K562 (cell line): ENCODE measurements at regions not wholly inside any gene's neighbourhood (a gene's known extent, or its start where the extent isn't known, plus 50 kb on each side); places are given as distances from the start of the nearest gene placed in this dataset.

ENCODE experiments used
- ATAC-seq: fragments of 200-7000 bp; cut with Tn5 transposase; 3 replicates; pipeline ENCODE4 v1.9.1; 2020; ENCODE audit warnings: moderate library complexity
- BruUV-seq: library from RNA; stranded (reverse); fragments of 400-500 nt; replicated peaks from 2 replicates; lab custom pipeline; 2021; lab: Mats Ljungman, UMichigan
- CTCF ChIA-PET: fragments of 300-600 bp; formaldehyde crosslinking; extraction: SDS; loops from one replicate; lab custom pipeline; 2021; ENCODE audit warnings: low intra/inter-chr PET ratio; lab: Yijun Ruan, JAX
- POLR2A ChIA-PET: fragments of 300-600, 350-650 bp; sonication (Branson Sonifier 250); formaldehyde crosslinking; extraction: SDS; loops from one replicate; lab custom pipeline; 2021; ENCODE audit warnings: antibody characterized with exemption, inconsistent platforms; lab: Yijun Ruan, JAX
- DNase-seq, 4 experiments: peaks; one replicate each; pipeline versions ENCODE4 v3.0.0 to v3.0.0-alpha.2; 2011 to 2018; ENCODE audit warnings: low spot score in 3 of 4, mixed read lengths in 3 of 4; ENCODE audit errors: extremely low read depth in 1 of 4
- FAIRE-seq: peaks from 2 replicates; lab custom pipeline; 2011; peaks lifted over from hg19 to GRCh38; lab: Jason Lieb, UNC
- H2AFZ ChIP-seq: 2 replicates; pipeline ENCODE4 v1.6.0; 2011; ENCODE audit warnings: low read depth, low read length, control low read depth, inconsistent platforms
- H3K27ac ChIP-seq: fragments of 200-600 bp; 3 replicates; pipeline ENCODE4 v1.8.0; 2011; ENCODE audit warnings: low read depth, mild to moderate bottlenecking, control low read depth, inconsistent platforms, low read length, moderate library complexity, mixed read lengths; ENCODE audit errors: extremely low read depth
- H3K27me3 ChIP-seq, 2 experiments: fragments of 300-600 bp in 1 of 2; 2 replicates in 1 of 2; 3 replicates in 1 of 2; pipeline versions ENCODE4 v1.6.0 to v1.8.0; 2011; ENCODE audit warnings: inconsistent platforms in 2 of 2, low read length in 2 of 2, mild to moderate bottlenecking in 1 of 2, mixed read lengths in 1 of 2, moderate library complexity in 1 of 2; ENCODE audit not compliant: control insufficient read depth in 2 of 2, insufficient read depth in 2 of 2
- H3K36me3 ChIP-seq: fragments of 300-600 bp; 3 replicates; pipeline ENCODE4 v1.8.0; 2011; ENCODE audit warnings: mild to moderate bottlenecking, low read length, inconsistent platforms; ENCODE audit not compliant: control insufficient read depth, insufficient read depth
- H3K4me1 ChIP-seq, 2 experiments: fragments of 200-600 bp in 1 of 2; replicated peaks in 1 of 2; 2 replicates in 1 of 2; 3 replicates in 1 of 2; pipeline versions ENCODE4 v1.5.1 to v1.8.0; 2011; ENCODE audit warnings: inconsistent platforms in 2 of 2, low read length in 2 of 2, mild to moderate bottlenecking in 1 of 2, mixed read lengths in 1 of 2, moderate library complexity in 1 of 2; ENCODE audit not compliant: control insufficient read depth in 2 of 2, insufficient read depth in 2 of 2
- H3K4me2 ChIP-seq: 2 replicates; pipeline ENCODE4 v1.6.1; 2011; ENCODE audit warnings: low read length, control low read depth, inconsistent platforms, mixed read lengths; ENCODE audit not compliant: insufficient read depth
- H3K4me3 ChIP-seq: fragments of 200-600 bp; sonication (generic), shearing (Covaris generic); 2 replicates; pipeline ENCODE4 v1.5.1; 2016; ENCODE audit warnings: control low read depth, inconsistent platforms
- H3K79me2 ChIP-seq: fragments of 200-600 bp; 3 replicates; pipeline ENCODE4 v1.8.0; 2011; ENCODE audit warnings: low read length, inconsistent platforms; ENCODE audit not compliant: control insufficient read depth, insufficient read depth
- H3K9ac ChIP-seq, 2 experiments: 2 replicates each; pipeline versions ENCODE4 v1.6.0 to v1.6.1; 2011; ENCODE audit warnings: low read depth in 2 of 2, low read length in 2 of 2, control low read depth in 1 of 2, inconsistent platforms in 1 of 2, mild to moderate bottlenecking in 1 of 2, mixed read lengths in 1 of 2; ENCODE audit not compliant: insufficient read depth in 1 of 2
- H3K9me1 ChIP-seq: one replicate; pipeline ENCODE4 v1.6.0; 2011; ENCODE audit warnings: inconsistent platforms, mild to moderate bottlenecking, low read length, moderate library complexity; ENCODE audit not compliant: control insufficient read depth, insufficient read depth
- H3K9me3 ChIP-seq: replicated peaks from 2 replicates; pipeline ENCODE4 v1.5.1; 2011; ENCODE audit warnings: low read depth, low read length, inconsistent platforms; ENCODE audit not compliant: control insufficient read depth, insufficient read depth
- H4K20me1 ChIP-seq: replicated peaks from 2 replicates; pipeline ENCODE4 v1.6.1; 2011; ENCODE audit warnings: low read length, inconsistent platforms, mixed read lengths; ENCODE audit not compliant: control insufficient read depth, insufficient read depth
- BCL6 ChIP-seq: fragments of 250-450 bp; sonication (Bioruptor Pico); IDR thresholded peaks from 2 replicates; pipeline ENCODE4 v1.4.0; 2020
- CBFA2T3 ChIP-seq: fragments of 450-650 bp; IDR thresholded peaks from 2 replicates; pipeline ENCODE4 v1.6.1; 2017
- CBX3 ChIP-seq, 2 experiments: IDR thresholded peaks; 1 replicate in 1 of 2; 2 replicates in 1 of 2; pipeline ENCODE4 v1.6.1; 2012; ENCODE audit warnings: inconsistent platforms in 2 of 2, low read length in 2 of 2, borderline replicate concordance in 1 of 2, control low read depth in 1 of 2
- DLX4 ChIP-seq: fragments of 250-450 bp; sonication (Bioruptor Pico); IDR thresholded peaks from 2 replicates; pipeline ENCODE4 v1.6.1; 2021; ENCODE audit warnings: mild to moderate bottlenecking
- DPF2 ChIP-seq: fragments of 450-650 bp; IDR thresholded peaks from 2 replicates; pipeline ENCODE4 v1.6.1; 2016
- E2F4 ChIP-seq: sonication (generic); formaldehyde crosslinking; IDR thresholded peaks from 2 replicates; pipeline ENCODE4 v1.8.0; 2022; ENCODE audit warnings: mild to moderate bottlenecking, low read depth, missing genetic modification reagents
- HDGF ChIP-seq: fragments of 450-650 bp; IDR thresholded peaks from 2 replicates; pipeline ENCODE4 v1.6.1; 2016
- NFIC ChIP-seq: fragments of 450-650 bp; IDR thresholded peaks from 2 replicates; pipeline ENCODE4 v1.6.1; 2017; ENCODE audit warnings: mild to moderate bottlenecking, inconsistent platforms
- PKNOX1 ChIP-seq: fragments of 450-650 bp; IDR thresholded peaks from 2 replicates; pipeline ENCODE4 v1.6.1; 2016
- POLR2AphosphoS5 ChIP-seq: IDR thresholded peaks from 2 replicates; pipeline ENCODE4 v1.6.1; 2011; ENCODE audit warnings: mild to moderate bottlenecking, low read depth, low read length, moderate library complexity; ENCODE audit not compliant: control insufficient read depth, insufficient read depth
- RFX7 ChIP-seq: fragments of 250-450 bp; sonication (Bioruptor Pico); IDR thresholded peaks from 2 replicates; pipeline ENCODE4 v1.5.1; 2021; ENCODE audit warnings: mild to moderate bottlenecking
- STAT5A ChIP-seq: IDR thresholded peaks from 2 replicates; pipeline ENCODE4 v1.6.1; 2012; ENCODE audit warnings: low read length, inconsistent platforms, borderline replicate concordance
- TCF3 ChIP-seq: sonication (generic); formaldehyde crosslinking; IDR thresholded peaks from 2 replicates; pipeline ENCODE4 v1.4.0; 2020; ENCODE audit warnings: mild to moderate bottlenecking, missing genetic modification reagents
- TRIM24 ChIP-seq, 2 experiments: fragments of 450-650 bp; IDR thresholded peaks; 2 replicates each; pipeline ENCODE4 v1.6.1; 2016
- ZBTB12 ChIP-seq: fragments of 250-450 bp; sonication (Bioruptor Pico); IDR thresholded peaks from 2 replicates; pipeline ENCODE4 v1.4.0; 2020
- ZBTB26 ChIP-seq: fragments of 450-650 bp; formaldehyde crosslinking; IDR thresholded peaks from 2 replicates; pipeline ENCODE4 v1.4.0; 2022; ENCODE audit warnings: missing genetic modification characterization
- ZBTB49 ChIP-seq: sonication (generic); formaldehyde crosslinking; IDR thresholded peaks from 2 replicates; pipeline ENCODE4 v1.8.0; 2022; ENCODE audit warnings: missing genetic modification reagents, mild to moderate bottlenecking, borderline replicate concordance
- ZNF696 ChIP-seq: fragments of 250-450 bp; sonication (Bioruptor Pico); conservative IDR thresholded peaks from 2 replicates; pipeline ENCODE4 v1.4.0; 2020; ENCODE audit warnings: mild to moderate bottlenecking, moderate library complexity
- WGBS: fragments of 100-300 bp; shearing (Covaris generic); methylation state at CpG from one replicate; pipeline ENCODE4 v1.1.6; 2016; ENCODE audit warnings: low coverage, mixed read lengths; ENCODE audit not compliant: insufficient coverage; ENCODE audit errors: missing lambda C conversion rate; 5-methylcytosine and 5-hydroxymethylcytosine counted together
- in situ Hi-C: fragments of 300-500 bp; cut with MboI; formaldehyde crosslinking; loops from 4 replicates; pipeline ENCODE4 v1.15.0; 2018; ENCODE audit warnings: inconsistent platforms, mixed read lengths
- intact Hi-C: fragments of 100-400 bp; cut with micrococcal nuclease; formaldehyde crosslinking; loops from 2 replicates; pipeline ENCODE4 v1.14.2; 2022

GRCh38 chr2:145587922-145588321 lies 1068.0 kb upstream of the ZEB2 start:
- DNase-seq (peak in 2 of 4 experiments; percentile 5 to 63), FAIRE-seq (peak; percentile 72), ATAC-seq (peak; percentile 91)
- no peaks in the 10 kb centered on the region for H4K20me1 ChIP-seq
- in situ Hi-C loops (no loop called here), intact Hi-C loops (no loop called here)
- ChIA-PET CTCF (no interaction called here), POLR2A (no interaction called here)
- no peak overlapping the region for H3K27ac ChIP-seq
- no TSS peak for BruUV-seq
- no peak overlapping the region for H3K4me3 ChIP-seq
- no peak overlapping the region for H2AFZ ChIP-seq
- H3K9ac ChIP-seq, result no peak overlapping the region
- H3K9me3 ChIP-seq, result no peaks in the 10 kb centered on the region
- 38% methylated on average over 3 of the region's 3 CpGs for WGBS
- H3K79me2 ChIP-seq, result no peaks in the 10 kb centered on the region
- H3K4me1 ChIP-seq, result no peaks in the 10 kb centered on the region
- H3K36me3 ChIP-seq, result no peaks in the 10 kb centered on the region
- H3K4me2 ChIP-seq, result no peak overlapping the region
- no peaks in the 10 kb centered on the region for H3K9me1 ChIP-seq
- no peaks in the 10 kb centered on the region for H3K27me3 ChIP-seq
- TF ChIP-seq DPF2 (0 out of 2 replicates have a peak, but pooled peaks have one; percentile 41), ZNF696 (CRISPR knock-in tag) (no peak), ZBTB26 (CRISPR knock-in tag) (no peak), TRIM24 (IDR thresholded peaks at IDR 0.05) (peak; percentile 24 to 54; a peak in 1 of 4 replicates), HDGF (no peak), CBFA2T3 (peak; percentile 79), STAT5A (peak; percentile 12; the same call in 1 of the 2 replicates), ZBTB49 (CRISPR knock-in tag) (no peak), PKNOX1 (peak; percentile 26; the same call in 1 of the 2 replicates), POLR2AphosphoS5 (0 out of 2 replicates have a peak, but pooled peaks have one; percentile 32), ZBTB12 (CRISPR knock-in tag) (no peak), RFX7 (CRISPR knock-in tag) (no peak), E2F4 (CRISPR knock-in tag) (no peak), DLX4 (CRISPR knock-in tag) (no peak), CBX3 (IDR thresholded peaks at IDR 0.05; ENCODE audit: borderline replicate concordance in 1 of 2, low read length in 2 of 2) (peak in 1 of 2 experiments; percentile 58; a peak in 1 of 3 replicates), NFIC (0 out of 2 replicates have a peak, but pooled peaks have one; percentile 8), TCF3 (CRISPR knock-in tag) (peak; percentile 63), BCL6 (CRISPR knock-in tag) (no peak)
